Loucy (cell line): ENCODE measurements at regions not wholly inside any gene's neighbourhood (a gene's known extent, or its start where the extent isn't known, plus 50 kb on each side); places are given as distances from the start of the nearest gene placed in this dataset.

Source experiments
- H2AFZ ChIP-seq: fragments of 200-600 bp; sonication (generic); 2 replicates; pipeline ENCODE4 v1.6.0; 2016; ENCODE audit warnings: antibody characterized with exemption, mild to moderate bottlenecking, low read length, moderate library complexity
- H3F3A ChIP-seq: fragments of 200-600 bp; 2 replicates; pipeline ENCODE4 v1.6.0; 2016; ENCODE audit warnings: antibody characterized with exemption, low read depth, mild to moderate bottlenecking
- H3K27me3 ChIP-seq: fragments of 200-600 bp; sonication (generic); 2 replicates; pipeline ENCODE4 v1.6.1; 2014; ENCODE audit warnings: low read length, mild to moderate bottlenecking; ENCODE audit not compliant: insufficient read depth, poor library complexity, severe bottlenecking
- H3K36me3 ChIP-seq: fragments of 200-600 bp; sonication (generic); 2 replicates; pipeline ENCODE4 v1.6.1; 2016; ENCODE audit warnings: low read length; ENCODE audit not compliant: insufficient read depth
- H3K4me1 ChIP-seq: fragments of 200-600 bp; sonication (generic); 2 replicates; pipeline ENCODE4 v1.5.1; 2014; ENCODE audit warnings: low read length, mild to moderate bottlenecking; ENCODE audit not compliant: insufficient read depth, poor library complexity, severe bottlenecking
- H3K4me2 ChIP-seq: fragments of 200-600 bp; sonication (generic); 2 replicates; pipeline ENCODE4 v1.6.0; 2014; ENCODE audit warnings: antibody characterized with exemption, low read length, low read depth, mild to moderate bottlenecking; ENCODE audit not compliant: poor library complexity, severe bottlenecking
- H3K4me3 ChIP-seq: fragments of 200-600 bp; sonication (generic); 2 replicates; pipeline ENCODE4 v1.5.1; 2014; ENCODE audit warnings: low read length, mild to moderate bottlenecking, mixed read lengths; ENCODE audit not compliant: poor library complexity, severe bottlenecking
- H3K79me2 ChIP-seq: fragments of 200-600 bp; sonication (generic); 2 replicates; pipeline ENCODE4 v1.6.1; 2014; ENCODE audit warnings: low read length; ENCODE audit not compliant: insufficient read depth
- H3K9ac ChIP-seq: fragments of 200-600 bp; sonication (generic); 2 replicates; pipeline ENCODE4 v1.6.0; 2014; ENCODE audit warnings: mild to moderate bottlenecking, low read depth, low read length, moderate library complexity; ENCODE audit not compliant: poor library complexity, severe bottlenecking
- H3K9me2 ChIP-seq: fragments of 200-600 bp; sonication (generic); replicated peaks from 2 replicates; pipeline ENCODE4 v1.6.1; 2016; ENCODE audit warnings: low read depth, low read length, mixed read lengths
- H3K9me3 ChIP-seq: fragments of 200-600 bp; sonication (generic); 2 replicates; pipeline ENCODE4 v1.6.1; 2014; ENCODE audit warnings: mild to moderate bottlenecking, antibody characterized with exemption, low read length, low read depth; ENCODE audit not compliant: insufficient read depth
- H4K20me1 ChIP-seq: fragments of 200-600 bp; sonication (generic); 2 replicates; pipeline ENCODE4 v1.6.0; 2014; ENCODE audit warnings: antibody characterized with exemption, low read length, mild to moderate bottlenecking; ENCODE audit not compliant: insufficient read depth, poor library complexity, severe bottlenecking
- CTCF ChIP-seq: fragments of 200-600 bp; sonication (generic); conservative IDR thresholded peaks from 2 replicates; pipeline ENCODE4 v1.5.1; 2014; ENCODE audit warnings: mild to moderate bottlenecking, antibody characterized with exemption, low read length
- EZH2phosphoT487 ChIP-seq: fragments of 200-600 bp; IDR thresholded peaks from 2 replicates; pipeline ENCODE4 v1.6.1; 2018; ENCODE audit warnings: antibody characterized with exemption, mild to moderate bottlenecking, moderate library complexity, borderline replicate concordance

DNA sequence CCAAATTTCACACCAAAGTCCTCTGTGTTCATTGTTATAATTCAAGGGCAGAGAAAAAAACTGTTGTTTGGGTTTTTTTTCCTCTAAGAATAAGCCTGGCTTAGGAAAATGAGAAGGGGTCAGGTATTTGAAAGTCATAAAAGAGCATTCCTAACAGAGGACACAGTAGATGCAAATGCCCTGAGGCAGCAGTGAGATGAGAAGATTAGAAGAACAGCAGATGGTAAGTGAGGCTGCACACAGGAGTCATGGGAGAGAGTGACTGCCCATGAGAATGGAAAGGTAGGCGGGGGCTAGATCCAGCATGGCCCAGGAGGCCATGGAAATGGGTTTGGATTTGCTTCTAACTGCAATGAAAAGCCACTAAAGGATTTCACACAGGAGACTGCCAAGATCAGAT is 107.5 kb upstream of the RBPJ start:
- no peaks in the 10 kb centered on the region for H3K27me3 ChIP-seq
- H3K4me1 ChIP-seq: no peaks in the 10 kb centered on the region
- TF ChIP-seq EZH2phosphoT487 (no peak), CTCF (no peak)
- no peaks in the 10 kb centered on the region for H3K36me3 ChIP-seq
- H3K4me3 ChIP-seq: no peak overlapping the region
- no peaks in the 10 kb centered on the region for H3K9me2 ChIP-seq
- no peaks in the 10 kb centered on the region; the same call in 1 of the 2 replicates for H3K9me3 ChIP-seq
- no peaks in the 10 kb centered on the region for H3K79me2 ChIP-seq
- no peak overlapping the region for H3K9ac ChIP-seq
- no peak overlapping the region for H2AFZ ChIP-seq
- H4K20me1 ChIP-seq: no peaks in the 10 kb centered on the region
- H3K4me2 ChIP-seq: no peak overlapping the region
- no peaks in the 10 kb centered on the region for H3F3A ChIP-seq

GRCh38 chr4:26214994-26215393 is 105.8 kb upstream of the RBPJ start:
- no peaks in the 10 kb centered on the region for H3K9me2 ChIP-seq
- TF ChIP-seq EZH2phosphoT487: no peak
- no peak for TF ChIP-seq CTCF
- H3K79me2 ChIP-seq: no peaks in the 10 kb centered on the region
- no peak overlapping the region for H2AFZ ChIP-seq
- H3K4me2 ChIP-seq: no peak overlapping the region
- H3K27me3 ChIP-seq: no peaks in the 10 kb centered on the region
- H3K9me3 ChIP-seq: no peaks in the 10 kb centered on the region; the same call in 1 of the 2 replicates
- no peaks in the 10 kb centered on the region for H3F3A ChIP-seq
- H4K20me1 ChIP-seq: no peaks in the 10 kb centered on the region
- H3K4me3 ChIP-seq: no peak overlapping the region
- no peaks in the 10 kb centered on the region for H3K4me1 ChIP-seq
- no peaks in the 10 kb centered on the region for H3K36me3 ChIP-seq
- no peak overlapping the region for H3K9ac ChIP-seq

- H3K4me2 ChIP-seq: no peak overlapping the region
- H3K9me3 ChIP-seq: no peaks in the 10 kb centered on the region; the same call in 1 of the 2 replicates
- H3K4me1 ChIP-seq: no peaks in the 10 kb centered on the region
- H3F3A ChIP-seq: no peaks in the 10 kb centered on the region
- H3K36me3 ChIP-seq: no peaks in the 10 kb centered on the region
- H3K79me2 ChIP-seq: no peaks in the 10 kb centered on the region
- H3K9me2 ChIP-seq: no peaks in the 10 kb centered on the region
- no peaks in the 10 kb centered on the region for H3K27me3 ChIP-seq
- TF ChIP-seq CTCF (no peak), EZH2phosphoT487 (no peak)
- no peaks in the 10 kb centered on the region for H4K20me1 ChIP-seq
- no peak overlapping the region for H2AFZ ChIP-seq
- H3K4me3 ChIP-seq: no peak overlapping the region
- no peak overlapping the region for H3K9ac ChIP-seq
These were observed 105.1 kb upstream of the RBPJ start for GRCh38 chr4:26215725-26216124.
